ENCODE measurements at regions not wholly inside any gene's neighbourhood (a gene's known extent, or its start where the extent isn't known, plus 50 kb on each side); places are given as distances from the start of the nearest gene placed in this dataset.

DNA sequence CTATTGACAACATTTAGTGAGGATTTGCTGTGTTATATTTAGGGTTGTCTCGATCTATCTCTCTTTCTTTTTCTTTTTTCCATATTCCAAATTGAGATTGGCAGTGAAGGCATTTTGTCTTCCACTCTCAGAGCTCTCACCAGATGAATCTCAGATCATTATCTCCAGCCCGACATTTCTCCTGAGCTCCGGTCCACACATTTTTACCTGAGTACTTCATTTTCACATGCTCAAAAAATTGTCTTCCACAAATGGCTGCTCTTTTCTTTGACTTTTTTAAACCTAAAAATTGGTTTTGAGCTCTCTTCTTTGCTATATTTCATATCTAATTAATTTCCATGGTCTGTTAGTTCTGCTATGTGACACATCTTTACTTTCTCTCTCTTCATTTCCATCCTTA is 56.9 kb upstream of the ASB17 start:
- DNase-seq (ENCODE audit: low read depth in 1 of 2, low spot score in 1 of 2): no peak
- Histone ChIP-seq H3K27me3 (ENCODE audit: insufficient read depth, poor library complexity, severe bottlenecking) (no peaks in the 10 kb centered on the region), H3K27ac (replicated peaks) (no peak overlapping the region), H3K4me3 (replicated peaks; ENCODE audit: insufficient read depth, low read length) (no peak overlapping the region)
- no peak for TF ChIP-seq SPI1 (IDR thresholded peaks at IDR 0.05; ENCODE audit: borderline replicate concordance, low read depth)
- TF ChIP-seq, protein P1, sequence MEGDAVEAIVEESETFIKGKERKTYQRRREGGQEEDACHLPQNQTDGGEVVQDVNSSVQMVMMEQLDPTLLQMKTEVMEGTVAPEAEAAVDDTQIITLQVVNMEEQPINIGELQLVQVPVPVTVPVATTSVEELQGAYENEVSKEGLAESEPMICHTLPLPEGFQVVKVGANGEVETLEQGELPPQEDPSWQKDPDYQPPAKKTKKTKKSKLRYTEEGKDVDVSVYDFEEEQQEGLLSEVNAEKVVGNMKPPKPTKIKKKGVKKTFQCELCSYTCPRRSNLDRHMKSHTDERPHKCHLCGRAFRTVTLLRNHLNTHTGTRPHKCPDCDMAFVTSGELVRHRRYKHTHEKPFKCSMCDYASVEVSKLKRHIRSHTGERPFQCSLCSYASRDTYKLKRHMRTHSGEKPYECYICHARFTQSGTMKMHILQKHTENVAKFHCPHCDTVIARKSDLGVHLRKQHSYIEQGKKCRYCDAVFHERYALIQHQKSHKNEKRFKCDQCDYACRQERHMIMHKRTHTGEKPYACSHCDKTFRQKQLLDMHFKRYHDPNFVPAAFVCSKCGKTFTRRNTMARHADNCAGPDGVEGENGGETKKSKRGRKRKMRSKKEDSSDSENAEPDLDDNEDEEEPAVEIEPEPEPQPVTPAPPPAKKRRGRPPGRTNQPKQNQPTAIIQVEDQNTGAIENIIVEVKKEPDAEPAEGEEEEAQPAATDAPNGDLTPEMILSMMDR (IDR thresholded peaks at IDR 0.05; ENCODE audit: insufficient read depth, low read length): no peak
- TF ChIP-seq POLR2AphosphoS5 (IDR thresholded peaks at IDR 0.05; ENCODE audit: low read depth): no peak
- TF ChIP-seq, protein P2, sequence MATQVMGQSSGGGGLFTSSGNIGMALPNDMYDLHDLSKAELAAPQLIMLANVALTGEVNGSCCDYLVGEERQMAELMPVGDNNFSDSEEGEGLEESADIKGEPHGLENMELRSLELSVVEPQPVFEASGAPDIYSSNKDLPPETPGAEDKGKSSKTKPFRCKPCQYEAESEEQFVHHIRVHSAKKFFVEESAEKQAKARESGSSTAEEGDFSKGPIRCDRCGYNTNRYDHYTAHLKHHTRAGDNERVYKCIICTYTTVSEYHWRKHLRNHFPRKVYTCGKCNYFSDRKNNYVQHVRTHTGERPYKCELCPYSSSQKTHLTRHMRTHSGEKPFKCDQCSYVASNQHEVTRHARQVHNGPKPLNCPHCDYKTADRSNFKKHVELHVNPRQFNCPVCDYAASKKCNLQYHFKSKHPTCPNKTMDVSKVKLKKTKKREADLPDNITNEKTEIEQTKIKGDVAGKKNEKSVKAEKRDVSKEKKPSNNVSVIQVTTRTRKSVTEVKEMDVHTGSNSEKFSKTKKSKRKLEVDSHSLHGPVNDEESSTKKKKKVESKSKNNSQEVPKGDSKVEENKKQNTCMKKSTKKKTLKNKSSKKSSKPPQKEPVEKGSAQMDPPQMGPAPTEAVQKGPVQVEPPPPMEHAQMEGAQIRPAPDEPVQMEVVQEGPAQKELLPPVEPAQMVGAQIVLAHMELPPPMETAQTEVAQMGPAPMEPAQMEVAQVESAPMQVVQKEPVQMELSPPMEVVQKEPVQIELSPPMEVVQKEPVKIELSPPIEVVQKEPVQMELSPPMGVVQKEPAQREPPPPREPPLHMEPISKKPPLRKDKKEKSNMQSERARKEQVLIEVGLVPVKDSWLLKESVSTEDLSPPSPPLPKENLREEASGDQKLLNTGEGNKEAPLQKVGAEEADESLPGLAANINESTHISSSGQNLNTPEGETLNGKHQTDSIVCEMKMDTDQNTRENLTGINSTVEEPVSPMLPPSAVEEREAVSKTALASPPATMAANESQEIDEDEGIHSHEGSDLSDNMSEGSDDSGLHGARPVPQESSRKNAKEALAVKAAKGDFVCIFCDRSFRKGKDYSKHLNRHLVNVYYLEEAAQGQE (IDR thresholded peaks at IDR 0.05; ENCODE audit: insufficient replicate concordance, low read depth): no peak
- TF ChIP-seq GABPA (IDR thresholded peaks at IDR 0.05; ENCODE audit: low read depth): no peak

DNA sequence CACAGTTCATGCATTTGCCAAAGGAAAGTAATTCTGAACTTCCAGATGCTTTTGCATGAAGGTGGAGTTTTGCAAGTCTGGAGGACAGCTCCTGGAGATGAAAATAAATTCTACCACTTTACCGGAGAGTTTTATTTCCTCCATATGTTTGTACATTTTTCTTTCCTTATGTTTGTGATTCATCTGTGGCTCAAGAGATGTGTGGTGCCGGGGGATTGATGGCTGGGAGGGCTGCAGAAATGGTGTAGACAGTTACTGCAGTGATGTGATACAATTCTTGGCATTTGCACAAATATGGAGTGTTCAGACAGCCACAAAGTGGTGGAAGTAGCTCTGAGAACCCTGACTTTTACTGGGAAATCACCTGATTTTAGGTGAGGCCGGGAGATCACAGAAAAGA is 58.5 kb upstream of the ASB17 start:
- Histone ChIP-seq H3K4me3 (replicated peaks; ENCODE audit: insufficient read depth, low read length) (no peak overlapping the region), H3K27me3 (ENCODE audit: insufficient read depth, poor library complexity, severe bottlenecking) (no peaks in the 10 kb centered on the region), H3K27ac (replicated peaks) (no peak overlapping the region)
- TF ChIP-seq, protein P1 (IDR thresholded peaks at IDR 0.05; ENCODE audit: insufficient read depth, low read length): no peak
- TF ChIP-seq SPI1 (IDR thresholded peaks at IDR 0.05; ENCODE audit: borderline replicate concordance, low read depth) (no peak), GABPA (IDR thresholded peaks at IDR 0.05; ENCODE audit: low read depth) (no peak), POLR2AphosphoS5 (IDR thresholded peaks at IDR 0.05; ENCODE audit: low read depth) (no peak)
- TF ChIP-seq, protein P2 (IDR thresholded peaks at IDR 0.05; ENCODE audit: insufficient replicate concordance, low read depth): no peak
- no peak for DNase-seq (ENCODE audit: low read depth in 1 of 2, low spot score in 1 of 2)

DNA sequence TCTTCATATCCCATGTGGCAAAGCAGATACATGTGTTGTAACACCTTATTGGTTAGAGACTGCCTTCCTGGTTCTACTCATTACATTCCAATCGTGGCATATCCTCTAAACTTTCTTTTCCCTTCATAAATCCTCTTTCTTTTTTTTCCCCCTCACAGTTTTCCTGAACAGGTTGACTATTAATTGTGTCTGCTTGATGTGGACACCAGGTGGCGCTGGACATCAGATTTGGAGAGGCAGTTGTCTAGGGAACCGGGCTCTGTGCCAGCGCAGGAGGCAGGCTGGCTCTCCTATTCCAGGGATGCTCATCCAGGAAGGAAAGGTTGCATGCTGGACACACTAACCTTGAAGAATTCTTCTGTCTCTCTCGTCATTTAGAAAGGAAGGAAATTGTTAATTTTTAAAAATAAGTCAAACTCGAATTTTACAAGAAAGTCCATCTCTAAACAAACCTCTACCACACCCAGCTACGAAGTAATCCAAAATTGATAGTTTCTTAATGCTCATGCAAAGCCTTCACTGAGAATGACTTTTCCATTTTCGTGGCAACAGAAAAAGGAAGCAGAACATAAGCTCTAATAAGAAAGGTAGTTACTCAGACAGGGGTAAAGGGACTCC is 59.4 kb upstream of the ASB17 start:
- Histone ChIP-seq H3K27ac (replicated peaks) (no peak overlapping the region), H3K27me3 (ENCODE audit: insufficient read depth, poor library complexity, severe bottlenecking) (no peaks in the 10 kb centered on the region), H3K4me3 (replicated peaks; ENCODE audit: insufficient read depth, low read length) (no peak overlapping the region)
- peak; percentile 28 to 77 for DNase-seq (ENCODE audit: low read depth in 1 of 2, low spot score in 1 of 2)
- TF ChIP-seq, protein P1 (IDR thresholded peaks at IDR 0.05; ENCODE audit: insufficient read depth, low read length): peak; percentile 54
- peak; percentile 63; the same call in 1 of the 2 replicates for TF ChIP-seq POLR2AphosphoS5 (IDR thresholded peaks at IDR 0.05; ENCODE audit: low read depth)
- TF ChIP-seq, protein P2 (IDR thresholded peaks at IDR 0.05; ENCODE audit: insufficient replicate concordance, low read depth): no peak
- no peak for TF ChIP-seq GABPA (IDR thresholded peaks at IDR 0.05; ENCODE audit: low read depth)
- TF ChIP-seq SPI1 (IDR thresholded peaks at IDR 0.05; ENCODE audit: borderline replicate concordance, low read depth): no peak
